ENCODE measurements at regions not wholly inside any gene's neighbourhood (a gene's known extent, or its start where the extent isn't known, plus 50 kb on each side); places are given as distances from the start of the nearest gene placed in this dataset.

DNA sequence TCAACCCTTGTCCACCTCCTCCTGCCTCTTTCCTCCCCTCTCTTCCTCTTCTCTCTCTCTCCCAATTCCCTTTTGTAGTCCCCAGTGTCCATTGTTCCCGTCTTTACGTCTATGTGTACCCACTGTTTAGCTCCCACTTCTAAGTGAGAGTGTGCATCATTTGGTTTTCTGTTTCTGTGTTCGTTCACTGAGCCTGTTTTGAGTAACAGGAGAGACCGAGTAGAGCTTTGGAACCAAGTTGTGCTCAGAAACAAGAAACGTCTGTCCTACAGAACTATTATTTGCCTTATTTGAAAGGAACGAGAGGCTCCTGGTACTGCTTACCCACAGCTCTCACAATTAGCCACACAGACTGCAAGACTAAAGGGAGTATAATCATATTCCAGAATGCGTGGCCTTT, 50.1 kb upstream of the MAPRE2 start:
- TF ChIP-seq, protein P1, sequence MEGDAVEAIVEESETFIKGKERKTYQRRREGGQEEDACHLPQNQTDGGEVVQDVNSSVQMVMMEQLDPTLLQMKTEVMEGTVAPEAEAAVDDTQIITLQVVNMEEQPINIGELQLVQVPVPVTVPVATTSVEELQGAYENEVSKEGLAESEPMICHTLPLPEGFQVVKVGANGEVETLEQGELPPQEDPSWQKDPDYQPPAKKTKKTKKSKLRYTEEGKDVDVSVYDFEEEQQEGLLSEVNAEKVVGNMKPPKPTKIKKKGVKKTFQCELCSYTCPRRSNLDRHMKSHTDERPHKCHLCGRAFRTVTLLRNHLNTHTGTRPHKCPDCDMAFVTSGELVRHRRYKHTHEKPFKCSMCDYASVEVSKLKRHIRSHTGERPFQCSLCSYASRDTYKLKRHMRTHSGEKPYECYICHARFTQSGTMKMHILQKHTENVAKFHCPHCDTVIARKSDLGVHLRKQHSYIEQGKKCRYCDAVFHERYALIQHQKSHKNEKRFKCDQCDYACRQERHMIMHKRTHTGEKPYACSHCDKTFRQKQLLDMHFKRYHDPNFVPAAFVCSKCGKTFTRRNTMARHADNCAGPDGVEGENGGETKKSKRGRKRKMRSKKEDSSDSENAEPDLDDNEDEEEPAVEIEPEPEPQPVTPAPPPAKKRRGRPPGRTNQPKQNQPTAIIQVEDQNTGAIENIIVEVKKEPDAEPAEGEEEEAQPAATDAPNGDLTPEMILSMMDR (IDR thresholded peaks at IDR 0.05; ENCODE audit: low read length): no peak
- TF ChIP-seq EZH2 (IDR thresholded peaks at IDR 0.05; ENCODE audit: borderline replicate concordance, low read length): no peak
